GM12878 (cell line): ENCODE measurements at regions not wholly inside any gene's neighbourhood (a gene's known extent, or its start where the extent isn't known, plus 50 kb on each side); places are given as distances from the start of the nearest gene placed in this dataset.

Experiments
- ATAC-seq: fragments of 200-7000 bp; cut with Tn5 transposase; 3 replicates; pipeline ENCODE4 v1.9.1; 2020; ENCODE audit warnings: mild to moderate bottlenecking, moderate library complexity
- BruUV-seq: library from RNA; stranded (reverse); fragments of 400-500 nt; replicated peaks from 2 replicates; lab custom pipeline; 2021; lab: Mats Ljungman, UMichigan
- CTCF ChIA-PET: fragments of 300-600 bp; sonication (Branson Sonifier 250); formaldehyde crosslinking; extraction: SDS; loops from one replicate; lab custom pipeline; 2021; ENCODE audit warnings: inconsistent platforms; lab: Yijun Ruan, JAX
- POLR2A ChIA-PET: fragments of 350-600 bp; formaldehyde crosslinking; extraction: SDS; loops from one replicate; lab custom pipeline; 2021; ENCODE audit warnings: inconsistent platforms; lab: Charles Lee
- RAD21 ChIA-PET: fragments of 300-600 bp; sonication (Branson Sonifier 250); formaldehyde crosslinking; loops from one replicate; lab custom pipeline; 2023; ENCODE audit warnings: antibody characterized with exemption; ENCODE audit not compliant: unreplicated experiment; lab: Charles Lee
- SMC1A ChIA-PET: fragments of 300-600 bp; sonication (Branson Sonifier 250); formaldehyde crosslinking; loops from one replicate; lab custom pipeline; 2023; ENCODE audit not compliant: unreplicated experiment, uncharacterized antibody; lab: Charles Lee
- DNase-seq: peaks from one replicate; pipeline ENCODE4 v3.0.0-alpha.2; 2011; ENCODE audit warnings: low read depth, low spot score
- FAIRE-seq: peaks from 3 replicates; lab custom pipeline; 2011; peaks lifted over from hg19 to GRCh38; lab: Jason Lieb, UNC
- H2AFZ ChIP-seq: 2 replicates; pipeline ENCODE4 v1.6.0; 2011; ENCODE audit warnings: low read depth, low read length, control low read depth; ENCODE audit not compliant: control insufficient read depth
- H3K27ac ChIP-seq: 2 replicates; pipeline ENCODE4 v1.5.1; 2011; ENCODE audit warnings: control low read depth; ENCODE audit not compliant: control insufficient read depth, insufficient read depth
- H3K27me3 ChIP-seq, 2 experiments: replicated peaks in 1 of 2; 2 replicates each; pipeline versions ENCODE4 v1.6.0 to v1.6.1; 2011; ENCODE audit warnings: low read length in 1 of 2; ENCODE audit not compliant: control insufficient read depth in 2 of 2, insufficient read depth in 2 of 2
- H3K36me3 ChIP-seq, 2 experiments: 2 replicates each; pipeline ENCODE4 v1.5.1; 2011; ENCODE audit warnings: low read length in 1 of 2; ENCODE audit not compliant: control insufficient read depth in 2 of 2, insufficient read depth in 2 of 2
- H3K4me1 ChIP-seq: 2 replicates; pipeline ENCODE4 v1.6.1; 2011; ENCODE audit warnings: mild to moderate bottlenecking, low read length, moderate library complexity, mixed read lengths; ENCODE audit not compliant: control insufficient read depth, insufficient read depth
- H3K4me2 ChIP-seq: 2 replicates; pipeline ENCODE4 v1.6.0; 2011; ENCODE audit warnings: control low read depth; ENCODE audit not compliant: control insufficient read depth, insufficient read depth
- H3K4me3 ChIP-seq: fragments of 200-600 bp; sonication (generic); 2 replicates; pipeline ENCODE4 v1.5.1; 2016
- H3K79me2 ChIP-seq: 2 replicates; pipeline ENCODE4 v1.6.0; 2011; ENCODE audit warnings: low read length; ENCODE audit not compliant: control insufficient read depth, insufficient read depth
- H3K9ac ChIP-seq: 2 replicates; pipeline ENCODE4 v1.8.0; 2011; ENCODE audit warnings: low read length, control low read depth, mixed read lengths; ENCODE audit not compliant: control insufficient read depth, insufficient read depth
- H3K9me3 ChIP-seq: replicated peaks from 3 replicates; pipeline ENCODE4 v1.5.1; 2011; ENCODE audit warnings: mild to moderate bottlenecking, low read length; ENCODE audit not compliant: control insufficient read depth, insufficient read depth
- H4K20me1 ChIP-seq: 2 replicates; pipeline ENCODE4 v1.6.0; 2011; ENCODE audit not compliant: control insufficient read depth, insufficient read depth
- CBX5 ChIP-seq: sonication (generic); IDR thresholded peaks from 2 replicates; pipeline ENCODE4 v1.6.1; 2016; ENCODE audit warnings: low read depth, moderate library complexity, mild to moderate bottlenecking, inconsistent platforms
- CREB1 ChIP-seq: IDR thresholded peaks from 2 replicates; pipeline ENCODE4 v1.6.1; 2012; ENCODE audit warnings: low read depth, mild to moderate bottlenecking, inconsistent platforms
- CTCF ChIP-seq, 3 experiments: IDR thresholded peaks in 2 of 3; conservative IDR thresholded peaks in 1 of 3; 2 replicates each; pipeline ENCODE4 v1.5.1; 2011; ENCODE audit warnings: low read depth in 3 of 3, low read length in 3 of 3, mild to moderate bottlenecking in 3 of 3, control low read depth in 2 of 3, moderate library complexity in 2 of 3, inconsistent platforms in 1 of 3, mixed read lengths in 1 of 3; ENCODE audit not compliant: control insufficient read depth in 2 of 3, insufficient read depth in 1 of 3; ENCODE audit errors: extremely low read depth in 1 of 3
- GATAD2B ChIP-seq: fragments of 450-650 bp; conservative IDR thresholded peaks from 2 replicates; pipeline ENCODE4 v1.6.1; 2017; ENCODE audit warnings: low read depth, mild to moderate bottlenecking, moderate library complexity
- HDAC2 ChIP-seq: fragments of 200-600 bp; sonication (generic); IDR thresholded peaks from 2 replicates; pipeline ENCODE4 v1.6.1; 2017
- MTA3 ChIP-seq: IDR thresholded peaks from 2 replicates; pipeline ENCODE4 v1.6.1; 2012; ENCODE audit warnings: low read length, inconsistent platforms, borderline replicate concordance
- NBN ChIP-seq: fragments of 450-650 bp; IDR thresholded peaks from 2 replicates; pipeline ENCODE4 v1.6.1; 2016
- NFYA ChIP-seq: IDR thresholded peaks from 2 replicates; pipeline ENCODE4 v1.6.1; 2011; ENCODE audit warnings: low read depth, mild to moderate bottlenecking, low read length, improper control_type of control experiment, borderline replicate concordance
- NR2F1 ChIP-seq: fragments of 450-650 bp; conservative IDR thresholded peaks from 2 replicates; pipeline ENCODE4 v1.6.1; 2017; ENCODE audit warnings: mild to moderate bottlenecking
- NRF1 ChIP-seq: conservative IDR thresholded peaks from 2 replicates; pipeline ENCODE4 v1.6.1; 2011; ENCODE audit warnings: mild to moderate bottlenecking, low read depth, low read length, improper control_type of control experiment
- PAX8 ChIP-seq: fragments of 450-650 bp; IDR thresholded peaks from 2 replicates; pipeline ENCODE4 v1.6.1; 2017; ENCODE audit warnings: mild to moderate bottlenecking, moderate library complexity
- POLR2AphosphoS5 ChIP-seq: IDR thresholded peaks from 2 replicates; pipeline ENCODE4 v1.6.1; 2011; ENCODE audit warnings: mild to moderate bottlenecking, low read length, inconsistent platforms
- PRDM15 ChIP-seq: fragments of 450-650 bp; formaldehyde crosslinking; IDR thresholded peaks from 2 replicates; pipeline ENCODE4 v1.4.0; 2020; ENCODE audit warnings: mild to moderate bottlenecking, moderate library complexity
- RAD21 ChIP-seq: IDR thresholded peaks from 2 replicates; pipeline ENCODE4 v1.6.1; 2011; ENCODE audit warnings: mild to moderate bottlenecking, low read depth, low read length, moderate library complexity; ENCODE audit not compliant: insufficient read depth
- RB1 ChIP-seq: fragments of 450-650 bp; formaldehyde crosslinking; IDR thresholded peaks from 2 replicates; pipeline ENCODE4 v1.6.1; 2017; ENCODE audit warnings: mild to moderate bottlenecking, borderline replicate concordance
- RFX5 ChIP-seq: IDR thresholded peaks from 2 replicates; pipeline ENCODE4 v1.6.1; 2011; ENCODE audit warnings: low read depth, low read length, improper control_type of control experiment
- SMC3 ChIP-seq: IDR thresholded peaks from 2 replicates; pipeline ENCODE4 v1.6.1; 2011; ENCODE audit warnings: low read length, improper control_type of control experiment, borderline replicate concordance
- SRF ChIP-seq, 2 experiments: IDR thresholded peaks; 2 replicates each; pipeline ENCODE4 v1.6.1; 2011; ENCODE audit warnings: low read depth in 2 of 2, low read length in 2 of 2, mild to moderate bottlenecking in 1 of 2, moderate library complexity in 1 of 2
- STAT3 ChIP-seq: IDR thresholded peaks from 2 replicates; pipeline ENCODE4 v1.6.1; 2011; ENCODE audit warnings: low read depth, low read length, improper control_type of control experiment
- TBL1XR1 ChIP-seq: IDR thresholded peaks from 2 replicates; pipeline ENCODE4 v1.6.1; 2012; ENCODE audit warnings: low read depth, low read length, improper control_type of control experiment
- TCF7 ChIP-seq: IDR thresholded peaks from 2 replicates; pipeline ENCODE4 v1.6.1; 2014; ENCODE audit warnings: antibody characterized with exemption, borderline replicate concordance
- YY1 ChIP-seq: IDR thresholded peaks from 2 replicates; pipeline ENCODE4 v1.6.1; 2011; ENCODE audit warnings: low read depth, mild to moderate bottlenecking, low read length
- ZZZ3 ChIP-seq: IDR thresholded peaks from 2 replicates; pipeline ENCODE4 v1.6.1; 2011; ENCODE audit warnings: low read depth; ENCODE audit not compliant: control insufficient read depth, insufficient read length
- WGBS: methylation state at CpG from one replicate; pipeline ENCODE4 v1.1.6; 2016; ENCODE audit warnings: low lambda C conversion rate; ENCODE audit not compliant: insufficient replicate concordance, insufficient coverage; ENCODE audit errors: missing lambda C conversion rate; 5-methylcytosine and 5-hydroxymethylcytosine counted together
- in situ Hi-C: fragments of 300-500 bp; cut with MboI; formaldehyde crosslinking; loops from 9 replicates; pipeline ENCODE4 v1.14.3; 2018; ENCODE audit warnings: mixed read lengths
- intact Hi-C: fragments of 100-400 bp; cut with micrococcal nuclease; formaldehyde crosslinking; loops from one replicate; pipeline ENCODE4 v1.14.2; 2022; ENCODE audit not compliant: unreplicated experiment

GRCh38 chr6:112879920-112880413, 532.8 kb downstream of the RFPL4B start:
- no peaks in the 10 kb centered on the region for H3K79me2 ChIP-seq
- no peaks in the 10 kb centered on the region for H3K4me1 ChIP-seq
- H3K27me3 ChIP-seq, result no peaks in the 10 kb centered on the region
- intact Hi-C loops, result loop anchor here (5.0 kb wide), 2 partner anchors 997 to 1027 kb away; no protein-coding TSS in a partner anchor
- no peak overlapping the region for H3K9ac ChIP-seq
- H3K36me3 ChIP-seq, result no peaks in the 10 kb centered on the region
- ATAC-seq, result peak; percentile 98
- SMC1A ChIA-PET, result interaction anchor here (0.7 to 4.4 kb wide), 11 partner anchors 10 to 1028 kb away, joined by 3 to 28 read pairs (median 3); no protein-coding TSS in a partner anchor
- CTCF ChIA-PET, result interaction anchor here (0.7 to 8.4 kb wide), 26 partner anchors 9 to 1034 kb away, joined by 3 to 88 read pairs (median 3); no protein-coding TSS in a partner anchor
- POLR2A ChIA-PET, result no interaction called here
- H4K20me1 ChIP-seq, result no peaks in the 10 kb centered on the region
- no peak overlapping the region for H3K4me2 ChIP-seq
- H3K4me3 ChIP-seq, result no peak overlapping the region
- H2AFZ ChIP-seq, result no peak overlapping the region
- DNase-seq, result no peak
- 47% methylated on average over 20 of the region's 20 CpGs for WGBS
- no peak overlapping the region for H3K27ac ChIP-seq
- no peaks in the 10 kb centered on the region for H3K9me3 ChIP-seq
- no TSS peak for BruUV-seq
- RAD21 ChIA-PET, result interaction anchor here (0.9 to 4.1 kb wide), 16 partner anchors 9 to 1035 kb away, joined by 3 to 35 read pairs (median 4); no protein-coding TSS in a partner anchor
- FAIRE-seq, result no peak
- in situ Hi-C loops, result no loop called here
- TF ChIP-seq PRDM15 (CRISPR knock-in tag), result no peak
- TF ChIP-seq PAX8, result no peak
- TF ChIP-seq RB1, result no peak
- TF ChIP-seq RFX5, result no peak
- no peak for TF ChIP-seq SRF (IDR thresholded peaks at IDR 0.05; ENCODE audit: low read depth in 2 of 2, low read length in 2 of 2)
- peak; percentile 16; the same call in 1 of the 2 replicates for TF ChIP-seq SMC3
- TF ChIP-seq CTCF (IDR thresholded peaks at IDR 0.05 in 2 of 3, conservative IDR thresholded peaks at IDR 0.05 in 1 of 3; ENCODE audit: control insufficient read depth in 2 of 3, extremely low read depth in 1 of 3, insufficient read depth in 1 of 3, low read depth in 3 of 3, low read length in 3 of 3), result peak in 2 of 3 experiments; percentile 31 to 50; a peak in 3 of 6 replicates
- no peak for TF ChIP-seq HDAC2
- no peak for TF ChIP-seq NRF1
- TF ChIP-seq NFYA, result no peak
- no peak for TF ChIP-seq TCF7
- peak; percentile 18; the same call in 1 of the 2 replicates for TF ChIP-seq RAD21
- no peak for TF ChIP-seq STAT3
- TF ChIP-seq CBX5, result no peak
- no peak for TF ChIP-seq NR2F1
- no peak for TF ChIP-seq TBL1XR1
- TF ChIP-seq ZZZ3, result no peak
- TF ChIP-seq MTA3, result no peak
- TF ChIP-seq POLR2AphosphoS5, result no peak
- no peak for TF ChIP-seq GATAD2B
- no peak for TF ChIP-seq YY1
- TF ChIP-seq CREB1, result no peak
- TF ChIP-seq NBN, result no peak
